ENCODE measurements at regions not wholly inside any gene's neighbourhood (a gene's known extent, or its start where the extent isn't known, plus 50 kb on each side); places are given as distances from the start of the nearest gene placed in this dataset.
"Not testable (repeated sequence)": the region's sequence is repeated elsewhere in the genome, so short reads cannot be mapped to it uniquely, and the experiment has no call there.

DNA sequence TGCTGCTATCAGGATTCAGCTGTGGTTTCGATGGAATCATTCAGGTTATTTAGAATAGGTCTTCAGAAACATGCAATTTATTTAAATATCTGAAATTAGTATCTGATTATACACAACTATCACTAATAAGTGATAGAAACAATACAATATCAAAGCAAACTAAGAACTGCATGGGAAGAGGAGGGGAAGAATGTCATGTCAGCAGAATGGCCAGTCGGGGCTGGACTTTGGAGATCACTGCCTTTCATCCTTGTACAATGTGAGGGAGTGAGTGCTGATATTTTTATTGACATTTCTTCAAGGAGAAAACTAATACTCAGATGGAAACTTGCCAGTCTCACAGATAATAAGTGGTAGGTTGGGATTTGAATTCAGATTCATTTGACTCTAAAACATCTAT, 224.0 kb upstream of the LINC00305 start:
- Histone ChIP-seq H2AFZ (ENCODE audit: low read depth, low read length) (no peak overlapping the region), H3K9ac (ENCODE audit: insufficient read depth in 1 of 2, low read depth in 2 of 2, low read length in 2 of 2) (no peak overlapping the region), H3K79me2 (ENCODE audit: control insufficient read depth, insufficient read depth, low read length) (no peaks in the 10 kb centered on the region), H3K4me3 (no peak overlapping the region), H4K20me1 (replicated peaks; ENCODE audit: control insufficient read depth, insufficient read depth, low read length) (no peaks in the 10 kb centered on the region), H3K9me1 (ENCODE audit: control insufficient read depth, insufficient read depth, low read length) (no peaks in the 10 kb centered on the region), H3K4me2 (ENCODE audit: insufficient read depth, low read length) (no peak overlapping the region), H3K27me3 (ENCODE audit: control insufficient read depth in 2 of 2, insufficient read depth in 2 of 2, low read length in 2 of 2) (no peaks in the 10 kb centered on the region), H3K27ac (ENCODE audit: extremely low read depth, low read depth, low read length) (no peak overlapping the region), H3K36me3 (ENCODE audit: control insufficient read depth, insufficient read depth, low read length) (no peaks in the 10 kb centered on the region), H3K9me3 (replicated peaks; ENCODE audit: control insufficient read depth, insufficient read depth, low read depth, low read length) (no peaks in the 10 kb centered on the region), H3K4me1 (replicated peaks in 1 of 2; ENCODE audit: control insufficient read depth in 2 of 2, insufficient read depth in 2 of 2, low read length in 2 of 2) (no peaks in the 10 kb centered on the region)
- in situ Hi-C loops (cut with MboI) (no loop called here), intact Hi-C loops (cut with micrococcal nuclease) (no loop called here)
- ChIA-PET CTCF (ENCODE audit: low intra/inter-chr PET ratio) (no interaction called here), POLR2A (no interaction called here)
- DNase-seq (ENCODE audit: extremely low read depth in 1 of 4, low spot score in 3 of 4): no peak
- no peak for ATAC-seq
- BruUV-seq (replicated peaks): no TSS peak
- 0% methylated on average over 2 of the region's 2 CpGs for WGBS (ENCODE audit: insufficient coverage, low coverage, missing lambda C conversion rate)
- TF ChIP-seq CBX1 (IDR thresholded peaks at IDR 0.05; ENCODE audit: low read depth) (no peak), MAFK (IDR thresholded peaks at IDR 0.05; ENCODE audit: low read length) (peak; percentile 9; the same call in 1 of the 2 replicates)
- no peak for FAIRE-seq

DNA sequence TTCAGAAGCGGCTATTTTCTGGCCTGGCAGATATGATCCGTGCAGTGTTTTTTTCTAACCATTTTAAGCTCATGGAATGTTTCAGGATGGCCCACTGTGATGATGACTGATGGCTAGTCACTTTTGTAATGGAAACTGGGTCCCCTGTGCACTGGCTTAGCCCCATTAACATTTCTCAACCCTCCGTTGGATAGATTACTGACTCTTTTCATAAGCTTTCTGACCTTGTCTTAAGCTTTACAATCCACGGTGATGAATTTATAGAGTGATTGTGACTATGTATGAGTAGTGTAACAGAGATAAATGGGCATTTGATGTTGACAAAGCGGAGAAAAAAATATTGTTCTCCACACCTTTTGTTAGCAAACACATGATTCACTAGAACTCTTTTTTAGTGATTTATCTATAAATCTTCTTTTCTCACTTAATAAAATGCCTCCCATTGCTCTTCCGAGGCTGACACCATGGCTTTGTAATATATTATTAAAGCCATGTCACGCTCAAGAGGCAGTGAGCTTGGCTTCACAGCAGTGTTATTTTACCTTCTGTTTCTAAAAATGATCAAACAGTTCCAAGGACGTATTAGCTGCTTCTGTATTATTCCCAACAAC, 221.0 kb upstream of the LINC00305 start:
- POLR2A ChIA-PET; H3K4me2 ChIP-seq (ENCODE audit: insufficient read depth, low read length); H2AFZ ChIP-seq (ENCODE audit: low read depth, low read length); H3K27ac ChIP-seq (ENCODE audit: extremely low read depth, low read depth, low read length); H3K79me2 ChIP-seq (ENCODE audit: control insufficient read depth, insufficient read depth, low read length); H3K9me1 ChIP-seq (ENCODE audit: control insufficient read depth, insufficient read depth, low read length); intact Hi-C loops (cut with micrococcal nuclease); H3K9ac ChIP-seq (ENCODE audit: insufficient read depth in 1 of 2, low read depth in 2 of 2, low read length in 2 of 2); H3K27me3 ChIP-seq (ENCODE audit: control insufficient read depth in 2 of 2, insufficient read depth in 2 of 2, low read length in 2 of 2); H3K4me3 ChIP-seq; H3K4me1 ChIP-seq (replicated peaks in 1 of 2; ENCODE audit: control insufficient read depth in 2 of 2, insufficient read depth in 2 of 2, low read length in 2 of 2); H3K9me3 ChIP-seq (replicated peaks; ENCODE audit: control insufficient read depth, insufficient read depth, low read depth, low read length); DNase-seq (ENCODE audit: extremely low read depth in 1 of 4, low spot score in 3 of 4); BruUV-seq (replicated peaks); FAIRE-seq; CTCF ChIA-PET (ENCODE audit: low intra/inter-chr PET ratio); H3K36me3 ChIP-seq (ENCODE audit: control insufficient read depth, insufficient read depth, low read length); ATAC-seq; H4K20me1 ChIP-seq (replicated peaks; ENCODE audit: control insufficient read depth, insufficient read depth, low read length); in situ Hi-C loops (cut with MboI): not testable (repeated sequence)
- WGBS (ENCODE audit: insufficient coverage, low coverage, missing lambda C conversion rate): 3% methylated on average over 6 of the region's 8 CpGs

All from K562 (cell line).